ENCODE measurements at regions not wholly inside any gene's neighbourhood (a gene's known extent, or its start where the extent isn't known, plus 50 kb on each side); places are given as distances from the start of the nearest gene placed in this dataset.
A peak's percentile ranks its signal among the peaks of the same experiment; 100 is the strongest.

GRCh38 chr6:105814745-105815536 lies 271.2 kb upstream of the PRDM1 start:
- peak overlapping the region in 1 of 2 donors; percentile 27 for H3K4me3 Mint-ChIP-seq
- no peaks in the 10 kb centered on the region for H3K36me3 Mint-ChIP-seq (ENCODE audit: insufficient read depth in 2 of 2)
- no peak for DNase-seq
- peaks cover 10% of the 10 kb centered on the region for H3K27me3 Mint-ChIP-seq (ENCODE audit: low read depth)
- H3K27ac Mint-ChIP-seq = no peak overlapping the region
- H3K4me1 Mint-ChIP-seq (ENCODE audit: low read depth) = peaks cover 34% of the 10 kb centered on the region
- no peak for ATAC-seq (replicated peaks in 1 of 2)
- H3K9me3 Mint-ChIP-seq = no peaks in the 10 kb centered on the region

DNA sequence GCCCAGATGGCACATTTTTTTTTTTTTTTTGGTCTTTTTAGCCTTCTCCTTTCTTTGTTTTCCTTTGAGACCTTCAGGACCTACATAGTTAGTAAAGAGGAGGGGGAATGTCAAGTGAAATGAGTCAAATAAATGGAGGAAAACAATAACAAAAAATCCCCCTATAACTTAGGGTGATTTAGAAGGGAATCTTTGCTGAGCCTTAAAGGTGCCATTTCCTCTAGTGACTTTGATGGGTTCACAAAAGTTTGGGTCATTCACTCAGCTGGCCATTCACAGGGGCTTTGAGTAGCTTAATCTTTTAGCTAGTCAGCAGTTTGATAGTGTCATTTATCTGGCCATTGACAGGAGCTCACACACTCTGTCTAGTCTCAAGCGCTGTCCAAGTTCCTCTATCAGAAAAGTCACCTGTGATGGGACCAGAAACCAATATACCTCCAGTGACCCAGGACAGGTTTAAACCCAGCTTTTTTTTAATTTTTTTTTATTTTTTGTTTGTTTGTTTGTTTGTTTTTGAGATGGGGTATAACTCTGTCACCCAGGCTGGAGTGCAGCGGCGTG lies 275.1 kb upstream of the PRDM1 start:
- peaks cover 17% of the 10 kb centered on the region for H3K27me3 Mint-ChIP-seq (ENCODE audit: low read depth)

GRCh38 chr6:105810105-105810921 lies 275.8 kb upstream of the PRDM1 start:
- Mint-ChIP-seq H3K4me3 (peak overlapping the region; percentile 49 to 72), H3K27ac (peak overlapping the region; percentile 71), H3K9me3 (peaks cover 0 to 2% of the 10 kb centered on the region in 2 donors), H3K36me3 (ENCODE audit: insufficient read depth in 2 of 2) (no peaks in the 10 kb centered on the region), H3K27me3 (ENCODE audit: low read depth) (peaks cover 17% of the 10 kb centered on the region), H3K4me1 (ENCODE audit: low read depth) (peaks cover 45% of the 10 kb centered on the region)
- DNase-seq (peak; percentile 64 to 68), ATAC-seq (replicated peaks in 1 of 2) (peak; percentile 91 to 92)

More for the DNA sequence above, 275.1 kb upstream of the PRDM1 start:
- no peak for DNase-seq
- Mint-ChIP-seq H3K27ac (no peak overlapping the region), H3K4me1 (ENCODE audit: low read depth) (peaks cover 52% of the 10 kb centered on the region), H3K36me3 (ENCODE audit: insufficient read depth in 2 of 2) (no peaks in the 10 kb centered on the region), H3K4me3 (peak overlapping the region in 1 of 2 donors; percentile 72), H3K9me3 (peaks cover 0 to 2% of the 10 kb centered on the region in 2 donors)
- no peak for ATAC-seq (replicated peaks in 1 of 2)

DNA sequence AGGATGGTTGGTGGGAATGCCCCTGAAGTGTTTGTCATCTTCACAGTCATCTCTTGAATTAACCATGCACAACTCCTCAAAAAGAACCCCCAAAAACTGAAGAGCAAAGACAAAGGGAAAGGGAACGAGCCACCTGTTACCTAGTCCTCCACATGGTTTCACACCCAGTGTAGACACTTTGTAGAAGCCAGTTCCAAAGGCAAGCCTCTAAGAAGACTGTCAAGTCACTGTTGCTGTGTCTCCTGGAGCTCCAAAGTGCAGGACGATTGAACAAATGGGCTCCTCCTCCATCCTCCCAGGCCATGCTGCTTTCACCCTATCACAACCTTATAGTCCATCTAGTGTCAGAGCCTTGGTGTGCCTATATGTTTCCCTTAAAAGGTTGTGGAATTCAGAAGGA lies 277.6 kb upstream of the PRDM1 start:
- ATAC-seq (replicated peaks in 1 of 2) = no peak
- Mint-ChIP-seq H3K4me1 (ENCODE audit: low read depth) (peaks cover 32% of the 10 kb centered on the region), H3K27me3 (ENCODE audit: low read depth) (peaks cover 9% of the 10 kb centered on the region), H3K27ac (no peak overlapping the region), H3K4me3 (peak overlapping the region; percentile 4 to 15), H3K9me3 (peaks cover 0 to 2% of the 10 kb centered on the region in 2 donors), H3K36me3 (ENCODE audit: insufficient read depth in 2 of 2) (no peaks in the 10 kb centered on the region)
- DNase-seq = no peak

GRCh38 chr6:105807905-105808304 lies 278.2 kb upstream of the PRDM1 start:
- H3K27ac Mint-ChIP-seq = no peak overlapping the region
- ATAC-seq (replicated peaks in 1 of 2) (no peak), DNase-seq (no peak)
- H3K27me3 Mint-ChIP-seq (ENCODE audit: low read depth) = peaks cover 6% of the 10 kb centered on the region
- H3K36me3 Mint-ChIP-seq (ENCODE audit: insufficient read depth in 2 of 2) = no peaks in the 10 kb centered on the region
- H3K9me3 Mint-ChIP-seq = peaks cover 0 to 2% of the 10 kb centered on the region in 2 donors
- no peak overlapping the region for H3K4me3 Mint-ChIP-seq
- H3K4me1 Mint-ChIP-seq (ENCODE audit: low read depth) = peaks cover 32% of the 10 kb centered on the region

DNA sequence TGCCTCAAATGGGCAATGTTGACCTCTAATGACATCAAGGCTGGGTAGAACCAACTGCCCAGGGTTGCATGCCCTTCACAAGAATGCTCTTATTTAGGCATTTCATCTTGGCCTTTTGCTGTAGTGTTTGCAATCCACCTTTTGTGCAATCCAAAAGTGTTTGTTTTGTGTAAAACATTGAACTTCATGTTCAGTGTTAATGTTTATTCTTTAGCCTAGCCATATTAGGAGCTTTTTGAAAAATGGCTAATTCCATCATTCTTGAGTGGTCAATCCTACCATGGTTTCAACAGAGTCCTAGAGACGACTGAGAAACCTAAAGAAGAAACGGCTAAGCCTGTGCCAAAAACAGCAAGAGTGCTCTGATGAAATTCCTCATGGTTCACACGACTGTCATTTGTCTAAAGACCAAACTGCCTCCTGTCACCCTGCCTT lies 279.6 kb upstream of the PRDM1 start:
- Mint-ChIP-seq H3K9me3 (peaks cover 0 to 2% of the 10 kb centered on the region in 2 donors), H3K36me3 (ENCODE audit: insufficient read depth in 2 of 2) (no peaks in the 10 kb centered on the region), H3K27me3 (ENCODE audit: low read depth) (peaks cover 6% of the 10 kb centered on the region), H3K4me3 (no peak overlapping the region), H3K27ac (no peak overlapping the region), H3K4me1 (ENCODE audit: low read depth) (peaks cover 32% of the 10 kb centered on the region)
- no peak for DNase-seq
- ATAC-seq (replicated peaks in 1 of 2) = no peak

- H3K27me3 Mint-ChIP-seq (ENCODE audit: low read depth) = peaks cover 6% of the 10 kb centered on the region
- H3K9me3 Mint-ChIP-seq = peaks cover 0 to 2% of the 10 kb centered on the region in 2 donors
- H3K4me1 Mint-ChIP-seq (ENCODE audit: low read depth) = peaks cover 29% of the 10 kb centered on the region
- no peaks in the 10 kb centered on the region for H3K36me3 Mint-ChIP-seq (ENCODE audit: insufficient read depth in 2 of 2)
- ATAC-seq (replicated peaks in 1 of 2) (no peak), DNase-seq (no peak)
- no peak overlapping the region for H3K4me3 Mint-ChIP-seq
- H3K27ac Mint-ChIP-seq = no peak overlapping the region
Measured at GRCh38 chr6:105805501-105806023, 280.6 kb upstream of the PRDM1 start.

DNA sequence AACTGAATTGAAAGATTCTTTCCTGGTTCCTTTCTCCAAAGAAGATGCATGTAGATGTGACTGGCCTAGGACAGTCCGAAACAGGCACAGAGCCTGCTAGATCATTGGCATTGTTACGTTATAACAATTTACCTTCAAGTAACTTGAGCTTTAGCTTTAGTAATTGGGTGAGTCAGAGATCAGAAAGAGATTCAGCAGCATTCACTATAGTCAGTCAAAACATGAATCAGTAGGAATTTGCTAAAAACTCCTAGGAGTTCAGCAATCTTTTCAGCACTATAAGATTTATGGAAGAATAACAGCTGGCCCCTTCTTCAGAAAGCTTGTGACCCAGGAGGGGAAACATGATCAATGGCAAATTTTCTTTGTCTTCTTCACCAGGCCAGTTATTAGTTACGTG lies 281.7 kb upstream of the PRDM1 start:
- ATAC-seq (replicated peaks in 1 of 2) (no peak), DNase-seq (no peak)
- Mint-ChIP-seq H3K27ac (no peak overlapping the region), H3K4me3 (no peak overlapping the region), H3K36me3 (ENCODE audit: insufficient read depth in 2 of 2) (no peaks in the 10 kb centered on the region), H3K27me3 (ENCODE audit: low read depth) (peaks cover 11% of the 10 kb centered on the region), H3K4me1 (ENCODE audit: low read depth) (peaks cover 25% of the 10 kb centered on the region), H3K9me3 (peaks cover 0 to 2% of the 10 kb centered on the region in 2 donors)

DNA sequence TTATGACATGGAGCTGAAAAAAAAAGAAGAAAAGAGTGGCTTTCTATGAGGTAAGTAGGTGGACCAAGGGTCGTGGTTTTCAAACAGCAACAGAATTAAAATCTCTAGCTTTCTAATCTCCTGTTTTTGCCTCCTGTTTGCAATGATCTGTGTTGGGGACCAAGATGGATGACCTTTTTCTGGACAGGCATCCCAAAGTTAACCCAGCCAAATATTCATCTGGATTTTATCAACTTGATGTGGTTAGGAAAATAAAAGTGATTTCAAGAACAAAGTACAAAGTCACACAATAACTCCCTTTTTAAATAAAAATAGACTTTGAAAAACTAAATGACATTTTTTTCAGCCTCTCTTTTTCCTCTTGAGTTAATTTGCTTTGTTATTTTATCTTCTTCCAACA lies 282.1 kb upstream of the PRDM1 start:
- Mint-ChIP-seq H3K4me3 (no peak overlapping the region), H3K36me3 (ENCODE audit: insufficient read depth in 2 of 2) (no peaks in the 10 kb centered on the region), H3K4me1 (ENCODE audit: low read depth) (peaks cover 21% of the 10 kb centered on the region), H3K27ac (no peak overlapping the region), H3K9me3 (peaks cover 0 to 2% of the 10 kb centered on the region in 2 donors), H3K27me3 (ENCODE audit: low read depth) (peaks cover 11% of the 10 kb centered on the region)
- ATAC-seq (replicated peaks in 1 of 2) (no peak), DNase-seq (no peak)

GRCh38 chr6:105803442-105803841 lies 282.7 kb upstream of the PRDM1 start:
- ATAC-seq (replicated peaks in 1 of 2) = no peak
- H3K27ac Mint-ChIP-seq = no peak overlapping the region
- no peaks in the 10 kb centered on the region for H3K36me3 Mint-ChIP-seq (ENCODE audit: insufficient read depth in 2 of 2)
- peaks cover 15% of the 10 kb centered on the region for H3K4me1 Mint-ChIP-seq (ENCODE audit: low read depth)
- peaks cover 11% of the 10 kb centered on the region for H3K27me3 Mint-ChIP-seq (ENCODE audit: low read depth)
- H3K9me3 Mint-ChIP-seq = peaks cover 0 to 2% of the 10 kb centered on the region in 2 donors
- H3K4me3 Mint-ChIP-seq = no peak overlapping the region
- no peak for DNase-seq

DNA sequence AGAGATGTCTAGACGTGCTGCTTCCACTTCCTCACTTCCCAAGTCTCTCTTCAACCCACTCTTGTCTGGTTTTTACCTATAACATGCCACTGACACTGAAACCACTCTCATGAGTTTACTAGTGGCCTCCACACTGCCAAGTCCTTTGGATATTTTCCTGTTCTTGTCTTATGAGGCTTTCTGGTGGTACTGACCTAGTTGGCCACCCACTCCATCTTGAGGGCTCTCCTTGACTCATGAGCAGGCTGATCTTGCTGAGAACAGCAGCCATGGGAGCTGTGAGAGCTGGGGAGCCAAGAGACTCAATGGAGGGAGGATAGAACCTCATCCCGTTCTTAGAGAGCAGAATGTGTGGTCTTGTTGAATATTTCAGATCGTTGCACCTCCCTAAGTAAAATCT lies 283.4 kb upstream of the PRDM1 start:
- Mint-ChIP-seq H3K4me1 (ENCODE audit: low read depth) (peaks cover 8% of the 10 kb centered on the region), H3K36me3 (ENCODE audit: insufficient read depth in 2 of 2) (no peaks in the 10 kb centered on the region), H3K9me3 (peaks cover 0 to 2% of the 10 kb centered on the region in 2 donors), H3K27me3 (ENCODE audit: low read depth) (peaks cover 10% of the 10 kb centered on the region), H3K4me3 (no peak overlapping the region), H3K27ac (no peak overlapping the region)
- DNase-seq (no peak), ATAC-seq (replicated peaks in 1 of 2) (no peak)

GRCh38 chr6:105800871-105801270 lies 285.3 kb upstream of the PRDM1 start:
- H3K27me3 Mint-ChIP-seq (ENCODE audit: low read depth) = peaks cover 5% of the 10 kb centered on the region

GRCh38 chr6:105800398-105800797 lies 285.7 kb upstream of the PRDM1 start:
- H3K27ac Mint-ChIP-seq = no peak overlapping the region
- H3K9me3 Mint-ChIP-seq = no peaks in the 10 kb centered on the region
- ATAC-seq (replicated peaks in 1 of 2) (peak in 1 of 2 donors; percentile 57), DNase-seq (no peak)
- no peak overlapping the region for H3K4me3 Mint-ChIP-seq
- peaks cover 5% of the 10 kb centered on the region for H3K27me3 Mint-ChIP-seq (ENCODE audit: low read depth)
- H3K36me3 Mint-ChIP-seq (ENCODE audit: insufficient read depth in 2 of 2) = no peaks in the 10 kb centered on the region
- peaks cover 15% of the 10 kb centered on the region for H3K4me1 Mint-ChIP-seq (ENCODE audit: low read depth)

More at GRCh38 chr6:105800871-105801270, 285.3 kb upstream of the PRDM1 start:
- Mint-ChIP-seq H3K4me3 (no peak overlapping the region), H3K36me3 (ENCODE audit: insufficient read depth in 2 of 2) (no peaks in the 10 kb centered on the region), H3K9me3 (no peaks in the 10 kb centered on the region), H3K4me1 (ENCODE audit: low read depth) (peaks cover 10% of the 10 kb centered on the region), H3K27ac (no peak overlapping the region)
- DNase-seq = no peak
- ATAC-seq (replicated peaks in 1 of 2) = no peak

All from activated T-cell treated with anti-CD3 and anti-CD28 coated beads, Interleukin-2, amount 50 U/mL, for 72 hours (primary cell).